ENCODE measurements at regions not wholly inside any gene's neighbourhood (a gene's known extent, or its start where the extent isn't known, plus 50 kb on each side); places are given as distances from the start of the nearest gene placed in this dataset.

GRCh38 chr12:127635838-127636237, 631.1 kb upstream of the TMEM132C start:
- Histone ChIP-seq H3K27ac (ENCODE audit: insufficient read length, low read depth, low read length) (no peak overlapping the region), H3K79me2 (ENCODE audit: insufficient read depth, low read length) (no peaks in the 10 kb centered on the region), H3K23ac (ENCODE audit: insufficient read length, low read depth, low read length) (no peak overlapping the region), H3K4ac (ENCODE audit: low read depth, low read length) (no peak overlapping the region), H2AFZ (ENCODE audit: low read length) (no peak overlapping the region), H3K18ac (ENCODE audit: insufficient read length, low read depth, low read length) (no peak overlapping the region), H3K9me3 (ENCODE audit: control insufficient read depth, low read depth, low read length) (no peaks in the 10 kb centered on the region), H2BK12ac (ENCODE audit: insufficient read length, low read depth, low read length) (no peak overlapping the region), H3K79me1 (ENCODE audit: insufficient read depth, low read depth, low read length, poor library complexity, severe bottlenecking) (no peaks in the 10 kb centered on the region), H4K5ac (ENCODE audit: insufficient read length, low read depth, low read length) (no peak overlapping the region), H3K9ac (ENCODE audit: extremely low read depth, insufficient read length, low read length) (no peak overlapping the region), H3K4me1 (ENCODE audit: insufficient read depth, low read length) (no peaks in the 10 kb centered on the region), H3K56ac (ENCODE audit: insufficient read length, low read depth, low read length) (no peak overlapping the region), H2BK20ac (ENCODE audit: low read depth, low read length, poor library complexity, severe bottlenecking) (no peak overlapping the region), H2BK15ac (ENCODE audit: low read depth, low read length) (no peak overlapping the region), H3K27me3 (ENCODE audit: insufficient read depth, low read length) (no peaks in the 10 kb centered on the region), H3K4me2 (ENCODE audit: insufficient read depth, insufficient read length, low read length) (no peak overlapping the region), H2BK120ac (ENCODE audit: low read depth, low read length, poor library complexity, severe bottlenecking) (no peak overlapping the region), H4K91ac (ENCODE audit: insufficient read length, low read depth, low read length) (no peak overlapping the region), H4K8ac (replicated peaks; ENCODE audit: insufficient read length, low read depth, low read length) (no peak overlapping the region), H3K23me2 (ENCODE audit: insufficient read length, low read depth, low read length, poor library complexity, severe bottlenecking) (no peaks in the 10 kb centered on the region), H3K14ac (ENCODE audit: insufficient read depth, low read length) (no peak overlapping the region), H3T11ph (ENCODE audit: low read length) (no peak overlapping the region), H2AK5ac (ENCODE audit: insufficient read length, low read length) (no peak overlapping the region), H4K20me1 (ENCODE audit: control insufficient read depth, insufficient read depth, insufficient read length) (no peaks in the 10 kb centered on the region), H2BK5ac (ENCODE audit: insufficient read length, low read length) (no peak overlapping the region)
- peaks cover 0 to 7% of the 10 kb centered on the region in 2 experiments; a peak in 1 of 4 replicates for H3K4me1 Mint-ChIP-seq
- WGBS (ENCODE audit: extremely low coverage, insufficient read length, low lambda C conversion rate): no CpG with 5 or more reads among the region's 4 CpGs
- no peak overlapping the region for H3K27ac Mint-ChIP-seq
- no peaks in the 10 kb centered on the region for H3K36me3 Mint-ChIP-seq (ENCODE audit: insufficient read depth in 1 of 3, low read depth in 3 of 3)
- H3K4me3 Mint-ChIP-seq: no peak overlapping the region
- no peaks in the 10 kb centered on the region; a peak in 2 of 5 replicates for H3K9me3 Mint-ChIP-seq
- no peak for DNase-seq
- TF ChIP-seq CTCF (conservative IDR thresholded peaks at IDR 0.05): no peak
- H3K27me3 Mint-ChIP-seq (ENCODE audit: low read depth): no peaks in the 10 kb centered on the region

Data from H9 (cell line).